ENCODE measurements at regions not wholly inside any gene's neighbourhood (a gene's known extent, or its start where the extent isn't known, plus 50 kb on each side); places are given as distances from the start of the nearest gene placed in this dataset.
A peak's percentile ranks its signal among the peaks of the same experiment; 100 is the strongest.

- DNase-seq (ENCODE audit: low spot score in 2 of 2): no peak
- Mint-ChIP-seq H3K4me3 (no peak overlapping the region), H3K27ac (no peak overlapping the region), H3K36me3 (no peaks in the 10 kb centered on the region), H3K9me3 (no peaks in the 10 kb centered on the region), H3K4me1 (no peaks in the 10 kb centered on the region)
- ATAC-seq: no peak
Measured at GRCh38 chr13:91123456-91124127, 223.9 kb upstream of the MIR17HG start.

GRCh38 chr13:91126806-91127205 lies 220.7 kb upstream of the MIR17HG start:
- Mint-ChIP-seq H3K27ac (no peak overlapping the region), H3K9me3 (no peaks in the 10 kb centered on the region), H3K36me3 (no peaks in the 10 kb centered on the region), H3K4me1 (no peaks in the 10 kb centered on the region), H3K4me3 (no peak overlapping the region)
- no peak for DNase-seq (ENCODE audit: low spot score in 2 of 2)
- ATAC-seq: peak; percentile 61

- H3K27ac Mint-ChIP-seq: no peak overlapping the region
Measured at GRCh38 chr13:91127995-91128394, 219.5 kb upstream of the MIR17HG start.

GRCh38 chr13:91132381-91132780 lies 215.1 kb upstream of the MIR17HG start:
- Mint-ChIP-seq H3K9me3 (no peaks in the 10 kb centered on the region), H3K36me3 (no peaks in the 10 kb centered on the region), H3K27ac (no peak overlapping the region), H3K4me1 (no peaks in the 10 kb centered on the region), H3K4me3 (no peak overlapping the region)
- ATAC-seq (no peak), DNase-seq (ENCODE audit: low spot score in 2 of 2) (no peak)

More at GRCh38 chr13:91127995-91128394, 219.5 kb upstream of the MIR17HG start:
- no peak overlapping the region for H3K4me3 Mint-ChIP-seq
- no peaks in the 10 kb centered on the region for H3K36me3 Mint-ChIP-seq
- no peak for DNase-seq (ENCODE audit: low spot score in 2 of 2)
- H3K9me3 Mint-ChIP-seq: no peaks in the 10 kb centered on the region
- no peaks in the 10 kb centered on the region for H3K4me1 Mint-ChIP-seq
- ATAC-seq: peak; percentile 66

- no peak overlapping the region for H3K27ac Mint-ChIP-seq
- H3K36me3 Mint-ChIP-seq: no peaks in the 10 kb centered on the region
- no peak overlapping the region for H3K4me3 Mint-ChIP-seq
- H3K4me1 Mint-ChIP-seq: no peaks in the 10 kb centered on the region
- no peaks in the 10 kb centered on the region for H3K9me3 Mint-ChIP-seq
- no peak for ATAC-seq
- no peak for DNase-seq (ENCODE audit: low spot score in 2 of 2)
Measured at GRCh38 chr13:91132786-91133185, 214.7 kb upstream of the MIR17HG start.

GRCh38 chr13:91133941-91134802 lies 213.3 kb upstream of the MIR17HG start:
- Mint-ChIP-seq H3K4me1 (no peaks in the 10 kb centered on the region), H3K36me3 (no peaks in the 10 kb centered on the region), H3K4me3 (no peak overlapping the region), H3K9me3 (no peaks in the 10 kb centered on the region), H3K27ac (no peak overlapping the region)
- no peak for DNase-seq (ENCODE audit: low spot score in 2 of 2)
- ATAC-seq: peak; percentile 51

GRCh38 chr13:91134803-91135184 lies 212.7 kb upstream of the MIR17HG start:
- no peaks in the 10 kb centered on the region for H3K36me3 Mint-ChIP-seq
- no peak overlapping the region for H3K27ac Mint-ChIP-seq
- no peak for DNase-seq (ENCODE audit: low spot score in 2 of 2)
- no peaks in the 10 kb centered on the region for H3K9me3 Mint-ChIP-seq
- no peak overlapping the region for H3K4me3 Mint-ChIP-seq
- no peaks in the 10 kb centered on the region for H3K4me1 Mint-ChIP-seq
- no peak for ATAC-seq

GRCh38 chr13:91135376-91135775 lies 212.1 kb upstream of the MIR17HG start:
- H3K27ac Mint-ChIP-seq: no peak overlapping the region
- H3K36me3 Mint-ChIP-seq: no peaks in the 10 kb centered on the region
- no peak overlapping the region for H3K4me3 Mint-ChIP-seq
- no peak for DNase-seq (ENCODE audit: low spot score in 2 of 2)
- H3K9me3 Mint-ChIP-seq: no peaks in the 10 kb centered on the region
- no peak for ATAC-seq
- no peaks in the 10 kb centered on the region for H3K4me1 Mint-ChIP-seq

GRCh38 chr13:91135968-91136367 lies 211.5 kb upstream of the MIR17HG start:
- no peaks in the 10 kb centered on the region for H3K36me3 Mint-ChIP-seq
- H3K4me3 Mint-ChIP-seq: no peak overlapping the region
- no peaks in the 10 kb centered on the region for H3K4me1 Mint-ChIP-seq
- no peak for ATAC-seq
- no peak overlapping the region for H3K27ac Mint-ChIP-seq
- H3K9me3 Mint-ChIP-seq: no peaks in the 10 kb centered on the region
- DNase-seq (ENCODE audit: low spot score in 2 of 2): no peak

GRCh38 chr13:91136806-91137205 lies 210.7 kb upstream of the MIR17HG start:
- no peak overlapping the region for H3K27ac Mint-ChIP-seq
- no peak overlapping the region for H3K4me3 Mint-ChIP-seq
- DNase-seq (ENCODE audit: low spot score in 2 of 2): no peak
- no peaks in the 10 kb centered on the region for H3K4me1 Mint-ChIP-seq
- H3K36me3 Mint-ChIP-seq: no peaks in the 10 kb centered on the region
- no peaks in the 10 kb centered on the region for H3K9me3 Mint-ChIP-seq
- no peak for ATAC-seq

GRCh38 chr13:91139232-91139631 lies 208.3 kb upstream of the MIR17HG start:
- no peak for DNase-seq (ENCODE audit: low spot score in 2 of 2)
- H3K4me3 Mint-ChIP-seq: no peak overlapping the region
- no peaks in the 10 kb centered on the region for H3K9me3 Mint-ChIP-seq
- ATAC-seq: no peak
- no peaks in the 10 kb centered on the region for H3K4me1 Mint-ChIP-seq
- H3K27ac Mint-ChIP-seq: no peak overlapping the region
- no peaks in the 10 kb centered on the region for H3K36me3 Mint-ChIP-seq

- H3K27ac Mint-ChIP-seq: no peak overlapping the region
- no peaks in the 10 kb centered on the region for H3K4me1 Mint-ChIP-seq
- no peak overlapping the region for H3K4me3 Mint-ChIP-seq
- DNase-seq (ENCODE audit: low spot score in 2 of 2) (no peak), ATAC-seq (no peak)
- no peaks in the 10 kb centered on the region for H3K36me3 Mint-ChIP-seq
- H3K9me3 Mint-ChIP-seq: no peaks in the 10 kb centered on the region
Measured at GRCh38 chr13:91141543-91142061, 205.9 kb upstream of the MIR17HG start.

GRCh38 chr13:91142572-91142971 lies 204.9 kb upstream of the MIR17HG start:
- Mint-ChIP-seq H3K27ac (no peak overlapping the region), H3K4me3 (no peak overlapping the region), H3K4me1 (no peaks in the 10 kb centered on the region), H3K36me3 (no peaks in the 10 kb centered on the region), H3K9me3 (no peaks in the 10 kb centered on the region)
- ATAC-seq: no peak
- no peak for DNase-seq (ENCODE audit: low spot score in 2 of 2)

GRCh38 chr13:91144054-91144453 lies 203.4 kb upstream of the MIR17HG start:
- no peaks in the 10 kb centered on the region for H3K36me3 Mint-ChIP-seq
- no peak for DNase-seq (ENCODE audit: low spot score in 2 of 2)
- H3K4me1 Mint-ChIP-seq: no peaks in the 10 kb centered on the region
- no peak overlapping the region for H3K4me3 Mint-ChIP-seq
- H3K27ac Mint-ChIP-seq: no peak overlapping the region
- ATAC-seq: no peak
- no peaks in the 10 kb centered on the region for H3K9me3 Mint-ChIP-seq

- ATAC-seq: no peak
- DNase-seq (ENCODE audit: low spot score in 2 of 2): no peak
- H3K4me3 Mint-ChIP-seq: no peak overlapping the region
- H3K36me3 Mint-ChIP-seq: no peaks in the 10 kb centered on the region
- no peak overlapping the region for H3K27ac Mint-ChIP-seq
- H3K4me1 Mint-ChIP-seq: no peaks in the 10 kb centered on the region
- H3K9me3 Mint-ChIP-seq: no peaks in the 10 kb centered on the region
Measured at GRCh38 chr13:91144486-91144885, 203.0 kb upstream of the MIR17HG start.
